Endothelial cell of umbilical vein (primary cell): ENCODE measurements at regions not wholly inside any gene's neighbourhood (a gene's known extent, or its start where the extent isn't known, plus 50 kb on each side); places are given as distances from the start of the nearest gene placed in this dataset.

ENCODE experiments used
- BruUV-seq: library from RNA; stranded (reverse); fragments of 400-500 nt; replicated peaks from 2 replicates; lab custom pipeline; 2021; lab: Mats Ljungman, UMichigan
- CTCF ChIA-PET: fragments of 300-600, 350-600 bp; sonication (Branson Sonifier 250); formaldehyde crosslinking; loops from one replicate; lab custom pipeline; 2021; ENCODE audit warnings: antibody characterized with exemption, inconsistent platforms; lab: Charles Lee
- POLR2A ChIA-PET: fragments of 300-600, 350-600 bp; sonication (Branson Sonifier 250); formaldehyde crosslinking; loops from one replicate; lab custom pipeline; 2021; ENCODE audit warnings: antibody characterized with exemption, inconsistent platforms; lab: Charles Lee
- DNase-seq: peaks from one replicate; pipeline ENCODE4 v3.0.0-alpha.2; 2011; ENCODE audit warnings: low read depth, low spot score
- FAIRE-seq: peaks from 2 replicates; lab custom pipeline; 2011; peaks lifted over from hg19 to GRCh38; lab: Jason Lieb, UNC
- H2AFZ ChIP-seq: 2 replicates; pipeline ENCODE4 v1.6.0; 2012; ENCODE audit warnings: low read depth, low read length, control low read depth, inconsistent platforms
- H3K27ac ChIP-seq: 2 replicates; pipeline ENCODE4 v1.5.1; 2011; ENCODE audit warnings: low read depth, mild to moderate bottlenecking, control low read depth, low read length, moderate library complexity; ENCODE audit not compliant: insufficient read depth
- H3K27me3 ChIP-seq, 2 experiments: 2 replicates each; pipeline versions ENCODE4 v1.6.0 to v1.6.1; 2011; ENCODE audit warnings: low read length in 2 of 2, mixed read lengths in 1 of 2; ENCODE audit not compliant: control insufficient read depth in 2 of 2, insufficient read depth in 2 of 2
- H3K36me3 ChIP-seq, 2 experiments: 2 replicates in 1 of 2; 3 replicates in 1 of 2; pipeline ENCODE4 v1.5.1; 2011; ENCODE audit warnings: low read length in 2 of 2, mild to moderate bottlenecking in 1 of 2, moderate library complexity in 1 of 2; ENCODE audit not compliant: control insufficient read depth in 2 of 2, insufficient read depth in 2 of 2; ENCODE audit errors: extremely low read depth in 1 of 2
- H3K4me1 ChIP-seq: 3 replicates; pipeline ENCODE4 v1.5.1; 2011; ENCODE audit warnings: mild to moderate bottlenecking, low read length; ENCODE audit not compliant: control insufficient read depth, insufficient read depth; ENCODE audit errors: extremely low read depth
- H3K4me2 ChIP-seq: 2 replicates; pipeline ENCODE4 v1.6.1; 2011; ENCODE audit warnings: low read length, control low read depth, mixed read lengths; ENCODE audit not compliant: insufficient read depth
- H3K4me3 ChIP-seq, 3 experiments: fragments of 200-600 bp in 1 of 3; sonication (generic), shearing (Covaris generic) in 1 of 3; replicated peaks in 1 of 3; 2 replicates each; pipeline ENCODE4 v1.5.1; 2011 to 2016; ENCODE audit warnings: control low read depth in 3 of 3, low read length in 3 of 3, mild to moderate bottlenecking in 2 of 3, inconsistent platforms in 1 of 3, low read depth in 1 of 3, moderate library complexity in 1 of 3; ENCODE audit not compliant: insufficient read depth in 1 of 3
- H3K79me2 ChIP-seq: 2 replicates; pipeline ENCODE4 v1.6.0; 2012; ENCODE audit warnings: low read length, inconsistent platforms; ENCODE audit not compliant: control insufficient read depth, insufficient read depth
- H3K9ac ChIP-seq: replicated peaks from 2 replicates; pipeline ENCODE3; 2011; ENCODE audit warnings: low read length, control low read depth; ENCODE audit not compliant: insufficient read depth; ENCODE audit errors: extremely low read depth
- H3K9me1 ChIP-seq: replicated peaks from 3 replicates; pipeline ENCODE4 v1.6.0; 2011; ENCODE audit warnings: mild to moderate bottlenecking, low read length; ENCODE audit not compliant: control insufficient read depth, insufficient read depth; ENCODE audit errors: extremely low read depth
- H3K9me3 ChIP-seq: replicated peaks from 2 replicates; pipeline ENCODE4 v1.5.1; 2012; ENCODE audit warnings: low read length, inconsistent platforms; ENCODE audit not compliant: control insufficient read depth, insufficient read depth
- H4K20me1 ChIP-seq: replicated peaks from 2 replicates; pipeline ENCODE3; 2011; ENCODE audit warnings: mild to moderate bottlenecking, low read length; ENCODE audit not compliant: control insufficient read depth, insufficient read depth; ENCODE audit errors: extremely low read depth
- CTCF ChIP-seq, 2 donors: IDR thresholded peaks; 1 replicate in 1 of 2; 2 replicates in 1 of 2; pipeline ENCODE4 v1.5.1; 2011; ENCODE audit warnings: low read length in 2 of 2, mild to moderate bottlenecking in 2 of 2, moderate library complexity in 2 of 2, control low read depth in 1 of 2, inconsistent platforms in 1 of 2, low read depth in 1 of 2; ENCODE audit not compliant: insufficient read depth in 1 of 2; ENCODE audit errors: extremely low read depth in 1 of 2
- EZH2 ChIP-seq: IDR thresholded peaks from 2 replicates; pipeline ENCODE4 v1.6.1; 2012; ENCODE audit warnings: borderline replicate concordance, low read depth, mild to moderate bottlenecking, moderate library complexity, low read length, inconsistent platforms; ENCODE audit not compliant: severe bottlenecking
- FOS ChIP-seq: IDR thresholded peaks from 2 replicates; pipeline ENCODE4 v1.6.1; 2011; ENCODE audit warnings: mild to moderate bottlenecking, low read length, moderate library complexity, borderline replicate concordance; ENCODE audit not compliant: insufficient read depth
- GATA2 ChIP-seq: IDR thresholded peaks from 2 replicates; pipeline ENCODE4 v1.7.0; 2011; ENCODE audit warnings: low read depth, mild to moderate bottlenecking, moderate library complexity, mixed read lengths, low read length; ENCODE audit not compliant: insufficient read length, insufficient read depth
- JUN ChIP-seq: IDR thresholded peaks from 2 replicates; pipeline ENCODE4 v1.6.1; 2011; ENCODE audit warnings: borderline replicate concordance, low read depth; ENCODE audit not compliant: insufficient read length, insufficient read depth
- MAX ChIP-seq: IDR thresholded peaks from 2 replicates; pipeline ENCODE4 v1.6.1; 2011; ENCODE audit not compliant: insufficient read depth, insufficient read length
- MYC ChIP-seq: IDR thresholded peaks from one replicate; pipeline ENCODE4 v1.6.1; 2011; ENCODE audit warnings: mild to moderate bottlenecking, low read depth, low read length
- POLR2A ChIP-seq: IDR thresholded peaks from 2 replicates; pipeline ENCODE4 v1.6.1; 2012; ENCODE audit warnings: low read depth, mild to moderate bottlenecking, control low read depth, low read length
- POLR2AphosphoS5 ChIP-seq: IDR thresholded peaks from 2 replicates; pipeline ENCODE4 v1.6.1; 2012; ENCODE audit warnings: low read depth, mild to moderate bottlenecking, control low read depth, low read length, moderate library complexity; ENCODE audit not compliant: insufficient read depth
- dilution Hi-C: fragments of 300-500 bp; cut with MboI; formaldehyde crosslinking; loops from one replicate; pipeline ENCODE4 v1.15.0; 2019; ENCODE audit warnings: low sequenced_read_pairs; ENCODE audit not compliant: extremely low pct_ligation_motif_present
- intact Hi-C: fragments of 100-400 bp; cut with micrococcal nuclease; formaldehyde crosslinking; loops from one replicate; pipeline ENCODE4 v1.10.0; 2022

- Histone ChIP-seq H3K9me1 (no peaks in the 10 kb centered on the region), H4K20me1 (no peaks in the 10 kb centered on the region), H3K27ac (no peak overlapping the region), H3K36me3 (no peaks in the 10 kb centered on the region), H3K4me2 (no peak overlapping the region), H3K4me1 (peaks cover 16% of the 10 kb centered on the region), H3K9ac (no peak overlapping the region), H3K79me2 (no peaks in the 10 kb centered on the region), H3K27me3 (no peaks in the 10 kb centered on the region), H3K4me3 (no peak overlapping the region), H2AFZ (no peak overlapping the region), H3K9me3 (no peaks in the 10 kb centered on the region)
- no peak for TF ChIP-seq CTCF (IDR thresholded peaks at IDR 0.05; ENCODE audit: extremely low read depth in 1 of 2, insufficient read depth in 1 of 2, low read depth in 1 of 2, low read length in 2 of 2)
- TF ChIP-seq POLR2AphosphoS5: no peak
- TF ChIP-seq MYC: no peak
- TF ChIP-seq JUN: no peak
- TF ChIP-seq EZH2: no peak
- TF ChIP-seq FOS: no peak
- TF ChIP-seq GATA2: no peak
- no peak for TF ChIP-seq MAX
- TF ChIP-seq POLR2A: no peak
- ChIA-PET CTCF (interaction anchor here (0.7 to 1.2 kb wide), 3 partner anchors 11 to 232 kb away, joined by 3 read pairs; no protein-coding TSS in a partner anchor), POLR2A (no interaction called here)
- intact Hi-C loops: no loop called here
- dilution Hi-C loops: no loop called here
- no peak for FAIRE-seq
- peak; percentile 8 for DNase-seq
- BruUV-seq: no TSS peak
These were observed 666.5 kb downstream of the SLC16A7 start for GRCh38 chr12:60262378-60262777.
